ENCODE measurements at regions not wholly inside any gene's neighbourhood (a gene's known extent, or its start where the extent isn't known, plus 50 kb on each side); places are given as distances from the start of the nearest gene placed in this dataset.
"Not testable (repeated sequence)": the region's sequence is repeated elsewhere in the genome, so short reads cannot be mapped to it uniquely, and the experiment has no call there.

- no peak for FAIRE-seq
- TF ChIP-seq POLR2AphosphoS5 (IDR thresholded peaks at IDR 0.05; ENCODE audit: low read depth, low read length) (no peak), POLR2A (IDR thresholded peaks at IDR 0.05; ENCODE audit: low read depth, low read length) (no peak), TAF1 (IDR thresholded peaks at IDR 0.05; ENCODE audit: borderline replicate concordance, low read depth, low read length) (no peak)
- DNase-seq (ENCODE audit: insufficient read length) = no peak
Observed at GRCh38 chr2:17206771-17207170, 311.5 kb downstream of the RAD51AP2 start.

- not testable (repeated sequence) for DNase-seq (ENCODE audit: insufficient read length); FAIRE-seq
Observed at GRCh38 chr2:17204214-17204613, 314.0 kb downstream of the RAD51AP2 start.

- DNase-seq (ENCODE audit: insufficient read length) = not testable (repeated sequence)
- FAIRE-seq = peak; percentile 30
Observed at GRCh38 chr2:17202628-17203027, 315.6 kb downstream of the RAD51AP2 start.

GRCh38 chr2:17199741-17200140 is 318.5 kb downstream of the RAD51AP2 start:
- DNase-seq (ENCODE audit: insufficient read length) (no peak), FAIRE-seq (no peak)
- TF ChIP-seq POLR2AphosphoS5 (IDR thresholded peaks at IDR 0.05; ENCODE audit: low read depth, low read length) (no peak), TAF1 (IDR thresholded peaks at IDR 0.05; ENCODE audit: borderline replicate concordance, low read depth, low read length) (no peak)

DNA sequence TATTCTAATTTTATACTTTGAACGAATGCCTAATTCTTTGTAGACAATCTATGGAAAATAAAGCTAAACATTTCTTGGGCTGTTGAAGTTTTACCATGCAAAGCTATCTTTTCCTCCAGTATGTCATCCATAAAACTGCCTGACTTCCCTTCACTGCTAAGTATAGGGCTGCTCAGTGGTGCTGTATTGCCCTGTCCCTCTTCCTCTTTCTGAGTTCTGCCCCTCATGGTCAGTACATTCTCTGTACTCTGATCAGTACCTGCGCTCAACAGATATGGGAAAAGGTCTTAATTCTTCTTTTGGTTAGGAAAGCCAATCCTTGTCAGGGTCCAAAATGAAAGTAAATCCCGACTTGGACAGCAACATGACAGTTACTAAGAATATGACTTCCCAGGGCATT is 321.9 kb downstream of the RAD51AP2 start:
- DNase-seq (ENCODE audit: insufficient read length) = no peak
- FAIRE-seq = no peak
- TF ChIP-seq TAF1 (IDR thresholded peaks at IDR 0.05; ENCODE audit: borderline replicate concordance, low read depth, low read length) = no peak
- no peak for TF ChIP-seq POLR2AphosphoS5 (IDR thresholded peaks at IDR 0.05; ENCODE audit: low read depth, low read length)
- no peak for TF ChIP-seq POLR2A (IDR thresholded peaks at IDR 0.05; ENCODE audit: low read depth, low read length)

DNA sequence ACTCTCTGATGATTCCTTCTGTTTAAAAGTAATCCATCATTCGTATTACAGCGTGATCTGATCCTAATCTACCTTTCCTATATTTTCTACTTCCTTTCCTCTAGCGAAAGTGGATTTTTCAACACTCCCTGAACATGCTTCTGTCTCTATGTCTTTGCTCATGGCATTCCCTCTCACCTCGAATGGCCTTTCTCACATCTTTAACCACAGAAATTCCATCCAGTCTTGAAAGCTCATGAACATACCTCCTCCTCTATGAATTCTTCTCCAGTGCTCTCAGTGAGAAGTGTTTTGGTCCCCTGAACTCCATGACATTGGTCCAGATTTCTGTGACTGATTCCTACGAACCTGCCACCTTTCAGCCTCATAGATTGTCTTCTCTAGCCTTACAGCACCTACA is 323.2 kb downstream of the RAD51AP2 start:
- TF ChIP-seq TAF1 (IDR thresholded peaks at IDR 0.05; ENCODE audit: borderline replicate concordance, low read depth, low read length) (no peak), POLR2AphosphoS5 (IDR thresholded peaks at IDR 0.05; ENCODE audit: low read depth, low read length) (no peak), POLR2A (IDR thresholded peaks at IDR 0.05; ENCODE audit: low read depth, low read length) (no peak)
- FAIRE-seq (no peak), DNase-seq (ENCODE audit: insufficient read length) (no peak)

GRCh38 chr2:17194083-17194482 is 324.2 kb downstream of the RAD51AP2 start:
- DNase-seq (ENCODE audit: insufficient read length) (no peak), FAIRE-seq (no peak)
- TF ChIP-seq POLR2A (IDR thresholded peaks at IDR 0.05; ENCODE audit: low read depth, low read length) = no peak
- TF ChIP-seq POLR2AphosphoS5 (IDR thresholded peaks at IDR 0.05; ENCODE audit: low read depth, low read length) = no peak
- no peak for TF ChIP-seq TAF1 (IDR thresholded peaks at IDR 0.05; ENCODE audit: borderline replicate concordance, low read depth, low read length)

DNA sequence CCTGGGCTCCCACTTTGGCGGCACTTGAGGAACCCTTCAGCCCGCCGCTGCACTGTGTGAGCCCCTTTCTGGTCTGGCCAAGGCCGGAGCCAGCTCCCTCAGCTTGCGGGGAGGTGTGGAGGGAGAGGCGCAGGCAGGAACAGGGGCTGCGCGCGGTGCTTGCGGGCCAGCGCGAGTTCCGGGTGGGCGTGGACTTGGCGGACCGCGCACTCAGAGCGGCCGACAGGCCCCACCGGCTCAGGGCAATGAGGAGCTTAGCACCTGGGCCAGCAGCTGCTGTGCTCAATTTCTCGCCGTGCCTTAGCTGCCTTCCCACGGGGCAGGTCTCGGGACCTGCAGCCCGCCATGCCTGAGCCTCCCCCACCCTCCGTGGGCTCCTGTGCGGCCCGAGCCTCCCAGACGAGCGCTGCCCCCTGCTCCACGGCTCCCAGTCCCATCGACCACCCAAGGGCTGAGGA is 324.8 kb downstream of the RAD51AP2 start:
- DNase-seq (ENCODE audit: insufficient read length); FAIRE-seq: not testable (repeated sequence)

DNA sequence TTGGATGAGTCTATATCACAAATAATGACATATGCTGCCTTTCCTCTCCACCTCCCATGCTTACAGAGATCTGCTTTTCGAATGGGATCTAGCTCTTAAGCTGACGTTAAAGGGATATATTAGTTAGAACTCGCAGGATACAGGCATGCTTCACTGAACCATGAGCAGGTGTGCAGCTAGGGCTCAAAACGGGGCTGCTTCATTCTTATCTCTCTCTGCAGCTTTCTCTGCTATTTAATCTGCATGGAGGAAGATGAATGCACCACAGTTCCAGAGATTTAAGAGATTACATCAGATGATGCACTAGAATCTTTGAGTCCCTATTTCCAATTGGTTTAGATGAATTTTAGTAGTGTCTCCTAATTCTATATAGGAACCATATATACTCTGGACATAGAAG is 327.0 kb downstream of the RAD51AP2 start:
- DNase-seq (ENCODE audit: insufficient read length) (no peak), FAIRE-seq (no peak)
- no peak for TF ChIP-seq POLR2AphosphoS5 (IDR thresholded peaks at IDR 0.05; ENCODE audit: low read depth, low read length)
- TF ChIP-seq TAF1 (IDR thresholded peaks at IDR 0.05; ENCODE audit: borderline replicate concordance, low read depth, low read length) = no peak
- no peak for TF ChIP-seq POLR2A (IDR thresholded peaks at IDR 0.05; ENCODE audit: low read depth, low read length)

GRCh38 chr2:17190527-17190926 is 327.7 kb downstream of the RAD51AP2 start:
- no peak for FAIRE-seq
- no peak for DNase-seq (ENCODE audit: insufficient read length)
- TF ChIP-seq TAF1 (IDR thresholded peaks at IDR 0.05; ENCODE audit: borderline replicate concordance, low read depth, low read length) = no peak

DNA sequence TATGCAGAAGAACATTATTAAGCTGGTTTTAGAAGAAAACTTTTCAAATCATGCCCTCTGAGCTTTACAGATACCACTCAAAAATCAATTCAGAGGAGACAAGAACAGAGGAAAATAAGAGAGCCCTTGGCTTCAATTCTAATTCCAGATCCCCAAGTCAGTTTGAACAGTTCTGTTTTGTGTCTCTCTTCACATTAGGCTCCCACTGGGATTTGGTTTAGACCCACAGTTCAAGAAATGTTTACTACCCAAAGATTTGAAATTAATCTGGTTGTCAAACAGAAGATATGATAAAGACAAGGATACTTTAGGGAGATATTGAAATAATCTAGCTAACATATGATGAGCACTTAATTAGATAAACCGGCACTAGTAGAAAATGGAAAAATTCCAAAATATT is 329.5 kb downstream of the RAD51AP2 start:
- FAIRE-seq (no peak), DNase-seq (ENCODE audit: insufficient read length) (no peak)
- TF ChIP-seq POLR2A (IDR thresholded peaks at IDR 0.05; ENCODE audit: low read depth, low read length) (no peak), TAF1 (IDR thresholded peaks at IDR 0.05; ENCODE audit: borderline replicate concordance, low read depth, low read length) (no peak), POLR2AphosphoS5 (IDR thresholded peaks at IDR 0.05; ENCODE audit: low read depth, low read length) (no peak)

DNA sequence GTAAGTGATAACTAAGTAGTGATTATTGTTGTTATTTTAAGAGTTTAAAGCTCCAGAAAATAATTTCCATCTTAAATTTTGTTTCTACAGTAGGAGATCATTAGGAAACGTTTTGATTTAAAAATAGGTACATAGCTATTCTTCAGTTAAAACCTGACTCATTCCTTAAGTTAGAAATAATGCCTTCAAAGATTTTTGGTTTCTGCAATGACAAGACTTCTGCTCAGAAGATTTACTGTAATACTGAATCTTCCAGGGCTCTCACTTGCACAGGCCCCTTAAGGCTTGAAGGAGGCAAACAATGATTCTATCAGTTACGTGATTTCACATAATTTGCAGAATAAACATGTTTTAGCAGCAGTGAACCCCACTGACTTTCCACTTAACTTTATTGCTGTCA is 333.7 kb downstream of the RAD51AP2 start:
- FAIRE-seq (no peak), DNase-seq (ENCODE audit: insufficient read length) (no peak)
- no peak for TF ChIP-seq POLR2A (IDR thresholded peaks at IDR 0.05; ENCODE audit: low read depth, low read length)
- TF ChIP-seq TAF1 (IDR thresholded peaks at IDR 0.05; ENCODE audit: borderline replicate concordance, low read depth, low read length) = no peak
- TF ChIP-seq POLR2AphosphoS5 (IDR thresholded peaks at IDR 0.05; ENCODE audit: low read depth, low read length) = no peak

DNA sequence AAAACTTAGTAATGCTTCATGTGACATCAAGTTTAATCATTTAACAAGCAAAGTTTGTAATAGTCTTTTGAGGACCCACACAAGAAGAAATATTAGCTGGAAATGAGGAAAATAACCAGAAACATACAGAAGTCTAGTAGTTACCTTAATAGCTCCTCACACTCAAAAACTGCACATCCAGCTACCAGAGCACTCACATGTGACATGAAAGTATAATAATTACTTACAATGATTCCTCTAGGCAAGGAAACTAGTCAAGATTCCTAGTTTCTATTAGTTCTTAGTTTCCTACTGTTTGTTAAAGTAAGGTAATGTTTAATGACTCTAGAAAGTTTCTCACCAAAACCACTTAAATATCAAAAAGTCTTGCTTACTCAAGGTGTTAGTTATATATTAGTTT is 335.8 kb downstream of the RAD51AP2 start:
- FAIRE-seq = no peak
- no peak for DNase-seq (ENCODE audit: insufficient read length)
- TF ChIP-seq POLR2AphosphoS5 (IDR thresholded peaks at IDR 0.05; ENCODE audit: low read depth, low read length) (no peak), POLR2A (IDR thresholded peaks at IDR 0.05; ENCODE audit: low read depth, low read length) (no peak), TAF1 (IDR thresholded peaks at IDR 0.05; ENCODE audit: borderline replicate concordance, low read depth, low read length) (no peak)

Measured in GM12892 (cell line).